WI38 (cell line): ENCODE measurements at regions not wholly inside any gene's neighbourhood (a gene's known extent, or its start where the extent isn't known, plus 50 kb on each side); places are given as distances from the start of the nearest gene placed in this dataset.

Experiments used
- H3K4me3 ChIP-seq: 2 replicates; pipeline ENCODE4 v1.5.1; 2011; ENCODE audit warnings: low read depth, mild to moderate bottlenecking, control low read depth, low read length
- TF ChIP-seq, protein P1 (sequence below): IDR thresholded peaks from 2 replicates; pipeline ENCODE4 v1.5.1; 2012; ENCODE audit warnings: low read depth, mild to moderate bottlenecking, control low read depth, low read length

DNA sequence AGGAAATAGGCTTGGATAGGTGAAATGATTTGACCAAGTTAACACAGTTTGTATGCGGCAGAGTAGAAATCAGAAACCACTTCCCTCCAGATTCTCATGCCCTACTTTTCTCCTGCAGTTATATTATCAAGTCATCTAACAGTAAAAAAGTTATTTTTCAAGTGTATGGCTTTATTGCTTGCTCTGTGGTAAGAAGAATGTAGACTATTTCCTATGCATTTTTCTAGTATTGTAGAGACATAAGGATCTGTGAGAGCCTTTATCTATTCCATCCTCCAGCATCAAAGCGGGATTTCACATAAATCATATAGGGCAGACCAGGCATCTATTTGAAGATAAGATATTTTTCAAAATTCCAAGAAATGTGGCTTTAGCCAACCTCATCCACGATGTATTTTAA lies 208.5 kb downstream of the TTLL7 start:
- H3K4me3 ChIP-seq: no peak overlapping the region
- TF ChIP-seq, protein P1, sequence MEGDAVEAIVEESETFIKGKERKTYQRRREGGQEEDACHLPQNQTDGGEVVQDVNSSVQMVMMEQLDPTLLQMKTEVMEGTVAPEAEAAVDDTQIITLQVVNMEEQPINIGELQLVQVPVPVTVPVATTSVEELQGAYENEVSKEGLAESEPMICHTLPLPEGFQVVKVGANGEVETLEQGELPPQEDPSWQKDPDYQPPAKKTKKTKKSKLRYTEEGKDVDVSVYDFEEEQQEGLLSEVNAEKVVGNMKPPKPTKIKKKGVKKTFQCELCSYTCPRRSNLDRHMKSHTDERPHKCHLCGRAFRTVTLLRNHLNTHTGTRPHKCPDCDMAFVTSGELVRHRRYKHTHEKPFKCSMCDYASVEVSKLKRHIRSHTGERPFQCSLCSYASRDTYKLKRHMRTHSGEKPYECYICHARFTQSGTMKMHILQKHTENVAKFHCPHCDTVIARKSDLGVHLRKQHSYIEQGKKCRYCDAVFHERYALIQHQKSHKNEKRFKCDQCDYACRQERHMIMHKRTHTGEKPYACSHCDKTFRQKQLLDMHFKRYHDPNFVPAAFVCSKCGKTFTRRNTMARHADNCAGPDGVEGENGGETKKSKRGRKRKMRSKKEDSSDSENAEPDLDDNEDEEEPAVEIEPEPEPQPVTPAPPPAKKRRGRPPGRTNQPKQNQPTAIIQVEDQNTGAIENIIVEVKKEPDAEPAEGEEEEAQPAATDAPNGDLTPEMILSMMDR: no peak

DNA sequence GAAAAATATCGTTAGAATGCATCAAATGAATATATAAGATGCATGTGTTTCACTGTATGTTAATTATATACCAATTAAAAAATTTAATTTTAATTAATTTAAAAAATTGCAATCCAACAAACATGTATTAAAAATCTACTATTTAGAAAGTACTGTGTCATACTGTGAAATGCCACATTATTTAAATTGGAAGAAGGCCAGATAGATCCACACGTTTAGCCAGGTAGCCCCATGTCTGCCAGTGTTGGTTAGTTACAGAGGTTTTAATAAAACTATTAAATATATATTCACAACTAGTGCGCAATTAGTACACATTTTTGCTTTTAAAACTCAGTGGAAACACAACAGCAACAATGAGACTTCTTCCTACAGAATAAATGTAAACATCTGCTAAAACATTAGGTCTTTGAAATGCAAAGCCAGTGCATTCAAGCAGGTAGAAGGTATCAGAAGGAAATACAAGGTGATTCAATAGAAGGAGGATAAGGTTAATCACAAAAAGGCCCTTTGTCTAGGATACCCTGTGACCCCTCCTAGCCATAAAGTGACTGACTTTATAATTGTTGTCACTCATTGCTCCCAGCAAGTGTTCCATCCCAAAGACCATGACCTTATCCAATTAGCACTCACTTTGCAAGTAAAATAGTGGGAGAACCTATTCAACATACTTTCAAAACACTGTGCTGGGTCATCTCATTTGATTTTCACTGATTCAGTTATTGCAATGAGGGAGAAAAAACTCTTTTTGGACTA lies 211.5 kb downstream of the TTLL7 start:
- H3K4me3 ChIP-seq: no peak overlapping the region
- TF ChIP-seq, protein P1: no peak

DNA sequence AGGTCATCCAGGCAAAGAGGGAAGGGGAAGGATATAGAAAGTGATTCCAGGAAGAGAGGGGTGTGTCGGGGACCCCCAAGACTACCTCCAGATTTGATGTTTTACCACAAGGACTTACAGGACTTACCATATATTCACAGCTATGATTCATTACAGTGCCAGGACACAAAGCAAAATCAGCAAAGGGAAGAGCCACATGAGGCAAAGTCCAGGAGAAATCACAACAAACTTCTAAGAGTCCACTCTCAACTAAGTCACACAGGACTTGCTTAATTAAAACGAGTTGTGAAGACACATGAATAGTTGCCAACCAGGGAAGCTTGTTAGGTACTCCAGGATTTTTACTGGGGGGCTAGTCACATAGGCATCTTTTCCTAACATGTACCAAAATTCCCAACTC lies 217.3 kb downstream of the TTLL7 start:
- TF ChIP-seq, protein P1: no peak
- no peak overlapping the region for H3K4me3 ChIP-seq

GRCh38 chr1:83779565-83779964 lies 219.4 kb downstream of the TTLL7 start:
- H3K4me3 ChIP-seq: no peak overlapping the region
- TF ChIP-seq, protein P1: no peak

- TF ChIP-seq, protein P1: no peak
- H3K4me3 ChIP-seq: no peak overlapping the region
Measured at GRCh38 chr1:83777758-83778101, 221.2 kb downstream of the TTLL7 start.

DNA sequence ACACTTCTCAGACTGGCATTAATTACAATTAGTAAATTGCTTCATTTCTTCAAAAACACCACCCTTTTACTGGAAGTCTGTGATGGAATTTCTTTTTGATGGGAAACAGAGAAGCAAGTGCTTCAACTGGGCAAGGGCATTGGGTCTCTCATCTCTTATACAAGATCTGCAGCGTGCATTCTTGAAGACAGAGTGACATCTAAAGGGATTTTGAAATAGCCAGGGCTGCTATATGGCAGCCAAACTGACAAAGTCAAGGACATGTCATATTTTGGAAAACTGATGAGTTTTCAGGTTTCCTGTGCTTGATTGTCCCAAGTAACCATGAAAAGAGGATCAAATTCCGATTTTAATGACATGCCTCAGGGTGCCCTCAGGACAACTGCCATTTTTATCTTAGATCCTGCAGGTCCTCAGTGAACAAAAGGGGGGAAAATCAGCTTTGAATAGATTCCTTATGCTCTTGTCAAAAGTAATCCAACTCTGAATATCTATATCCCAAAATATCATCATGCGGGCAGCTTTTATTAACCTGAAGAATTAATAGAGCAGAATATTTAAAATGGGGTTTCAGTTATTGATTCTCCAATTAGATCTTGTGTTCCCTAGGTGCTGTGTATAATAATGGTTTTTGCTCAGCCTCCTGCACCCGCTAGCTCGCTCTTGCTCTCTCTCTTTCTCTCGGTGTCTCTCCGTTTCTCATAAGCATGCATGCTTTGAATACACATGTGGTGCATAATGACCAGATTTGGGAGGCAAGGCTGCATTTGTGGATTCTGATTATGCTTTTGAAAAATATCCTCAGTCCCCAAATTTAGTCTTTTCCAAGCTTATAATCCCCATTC lies 221.8 kb downstream of the TTLL7 start:
- H3K4me3 ChIP-seq: no peak overlapping the region
- TF ChIP-seq, protein P1: no peak
